GM23248 (cell line): ENCODE measurements at regions not wholly inside any gene's neighbourhood (a gene's known extent, or its start where the extent isn't known, plus 50 kb on each side); places are given as distances from the start of the nearest gene placed in this dataset.

Source experiments
- EZH2 ChIP-seq: fragments of 200-600 bp; sonication (generic); IDR thresholded peaks from 2 replicates; pipeline ENCODE4 v1.6.1; 2018; ENCODE audit warnings: antibody characterized with exemption, mild to moderate bottlenecking; ENCODE audit not compliant: insufficient read depth, poor library complexity, severe bottlenecking
- EZH2phosphoT487 ChIP-seq: fragments of 200-600 bp; sonication (generic); IDR thresholded peaks from 2 replicates; pipeline ENCODE4 v1.6.1; 2018; ENCODE audit warnings: antibody characterized with exemption, moderate library complexity, mild to moderate bottlenecking, low read depth; ENCODE audit not compliant: insufficient read depth

- TF ChIP-seq EZH2phosphoT487 (no peak), EZH2 (no peak)
These were observed 106.3 kb upstream of the SULT1C3 start for GRCh38 chr2:108133457-108133856.
